Adrenal gland (tissue), 9 donors: ENCODE measurements at regions not wholly inside any gene's neighbourhood (a gene's known extent, or its start where the extent isn't known, plus 50 kb on each side); places are given as distances from the start of the nearest gene placed in this dataset.

Experiments used
- DNase-seq, 7 donors: peaks; one replicate each; pipeline ENCODE4 v3.0.0-alpha.2; 2019 to 2020
- H3K27ac ChIP-seq, 5 donors: fragments of 200-600 bp; sonication (generic) in 4 of 5; 1 replicate in 3 of 5; 2 replicates in 2 of 5; pipeline versions ENCODE4 v1.5.1 to v1.8.0; 2016 to 2020; ENCODE audit warnings: mild to moderate bottlenecking in 1 of 5
- H3K27me3 ChIP-seq: fragments of 200-600 bp; 2 replicates; pipeline ENCODE4 v1.8.0; 2021
- H3K36me3 ChIP-seq, 2 donors: fragments of 200-600 bp; replicated peaks in 1 of 2; 1 replicate in 1 of 2; 2 replicates in 1 of 2; pipeline versions ENCODE4 v1.5.1 to v1.8.0; 2018 to 2022
- H3K4me1 ChIP-seq, 2 donors: fragments of 200-600 bp; replicated peaks in 1 of 2; 1 replicate in 1 of 2; 2 replicates in 1 of 2; pipeline versions ENCODE4 v1.5.1 to v1.8.0; 2018 to 2021
- H3K4me3 ChIP-seq, 4 donors: fragments of 200-600 bp; sonication (generic) in 3 of 4; one replicate each; pipeline ENCODE4 v1.5.1; 2016 to 2018
- H3K9me3 ChIP-seq, 3 donors: fragments of 200-600 bp; sonication (generic) in 1 of 3; replicated peaks in 1 of 3; 1 replicate in 2 of 3; 2 replicates in 1 of 3; pipeline versions ENCODE4 v1.5.1 to v1.8.0; 2016 to 2021
- POLR2A ChIP-seq, 2 donors: fragments of 450-650 bp; IDR thresholded peaks; one replicate each; pipeline ENCODE4 v1.6.1; 2017; ENCODE audit warnings: antibody characterized with exemption in 2 of 2, mild to moderate bottlenecking in 2 of 2, moderate library complexity in 1 of 2
- WGBS, 4 donors: extraction: QIAGEN DNeasy Blood & Tissue Kit in 2 of 4; methylation state at CpG; one replicate each; pipeline versions ENCODE4 v1.1.5 to v1.1.7; 2013 to 2017; 5-methylcytosine and 5-hydroxymethylcytosine counted together
- intact Hi-C, 2 donors: fragments of 100-400 bp; cut with DNase I; formaldehyde crosslinking; loops; one replicate each; pipeline versions ENCODE4 v1.14.1 to v1.15.0; 2022 to 2023
- TF ChIP-seq, protein P1 (sequence below), 6 experiments: fragments of 450-650 bp in 4 of 6; fragments of 200-600 bp in 2 of 6; sonication (generic) in 1 of 6; IDR thresholded peaks; 1 replicate in 5 of 6; 2 replicates in 1 of 6; pipeline versions ENCODE4 v1.5.1 to v1.8.0; 2016 to 2021; ENCODE audit warnings: antibody characterized with exemption in 6 of 6, mild to moderate bottlenecking in 2 of 6, moderate library complexity in 1 of 6
- donor health status: healthy with polysubstance abuse.
- donor health status: Bipolar disorder and iron deficiency.
- donor health status: DM: yes; HTN: yes; CAD: no.
- donor health status: DM: no; HTN: no; CAD: no.
- donor health status: DM: no; HTN: no; CAD: no.

GRCh38 chrX:10288373-10288975, 131.7 kb downstream of the CLCN4 start:
- 69 to 77% (median 73%) methylated on average over 7 of the region's 7 CpGs for WGBS, 4 donors
- DNase-seq, result no peak
- Histone ChIP-seq H3K27me3 (peaks cover 7% of the 10 kb centered on the region), H3K4me1 (no peaks in the 10 kb centered on the region), H3K36me3 (no peaks in the 10 kb centered on the region), H3K9me3 (no peaks in the 10 kb centered on the region), H3K27ac (no peak overlapping the region), H3K4me3 (no peak overlapping the region)
- TF ChIP-seq, protein P1, sequence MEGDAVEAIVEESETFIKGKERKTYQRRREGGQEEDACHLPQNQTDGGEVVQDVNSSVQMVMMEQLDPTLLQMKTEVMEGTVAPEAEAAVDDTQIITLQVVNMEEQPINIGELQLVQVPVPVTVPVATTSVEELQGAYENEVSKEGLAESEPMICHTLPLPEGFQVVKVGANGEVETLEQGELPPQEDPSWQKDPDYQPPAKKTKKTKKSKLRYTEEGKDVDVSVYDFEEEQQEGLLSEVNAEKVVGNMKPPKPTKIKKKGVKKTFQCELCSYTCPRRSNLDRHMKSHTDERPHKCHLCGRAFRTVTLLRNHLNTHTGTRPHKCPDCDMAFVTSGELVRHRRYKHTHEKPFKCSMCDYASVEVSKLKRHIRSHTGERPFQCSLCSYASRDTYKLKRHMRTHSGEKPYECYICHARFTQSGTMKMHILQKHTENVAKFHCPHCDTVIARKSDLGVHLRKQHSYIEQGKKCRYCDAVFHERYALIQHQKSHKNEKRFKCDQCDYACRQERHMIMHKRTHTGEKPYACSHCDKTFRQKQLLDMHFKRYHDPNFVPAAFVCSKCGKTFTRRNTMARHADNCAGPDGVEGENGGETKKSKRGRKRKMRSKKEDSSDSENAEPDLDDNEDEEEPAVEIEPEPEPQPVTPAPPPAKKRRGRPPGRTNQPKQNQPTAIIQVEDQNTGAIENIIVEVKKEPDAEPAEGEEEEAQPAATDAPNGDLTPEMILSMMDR (IDR thresholded peaks at IDR 0.05), result no peak
- no peak for TF ChIP-seq POLR2A (IDR thresholded peaks at IDR 0.05)
- intact Hi-C loops, result no loop called here

DNA sequence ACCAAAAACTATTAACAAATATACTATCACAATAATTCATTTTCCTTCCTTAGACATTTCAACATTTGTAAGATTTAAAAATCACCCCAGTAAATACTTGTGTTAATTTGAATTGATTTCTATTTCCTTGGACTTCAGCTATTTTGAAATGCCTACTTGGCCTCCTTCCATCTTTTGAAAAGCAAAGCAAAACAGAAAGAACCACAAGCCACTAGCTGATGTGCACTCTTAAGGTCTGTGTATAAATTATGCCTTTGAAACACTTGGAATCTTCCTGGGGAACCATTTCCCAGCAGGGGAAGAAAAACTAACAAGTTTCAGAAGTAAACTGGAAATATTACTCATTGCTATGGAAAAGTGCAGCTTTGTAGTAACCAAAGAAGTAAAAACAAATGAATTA, 139.8 kb downstream of the CLCN4 start:
- TF ChIP-seq POLR2A (IDR thresholded peaks at IDR 0.05), result no peak
- TF ChIP-seq, protein P1 (IDR thresholded peaks at IDR 0.05), result no peak
- intact Hi-C loops, result no loop called here

GRCh38 chrX:10310511-10310910, 153.7 kb downstream of the CLCN4 start:
- no peak overlapping the region for H3K27ac ChIP-seq
- WGBS, 4 donors, result 62 to 90% (median 74%) methylated on average over 1 of the region's 1 CpG
- no peak overlapping the region for H3K4me3 ChIP-seq
- H3K9me3 ChIP-seq, result no peaks in the 10 kb centered on the region
- DNase-seq, result no peak
- H3K27me3 ChIP-seq, result no peaks in the 10 kb centered on the region
- no peak for TF ChIP-seq POLR2A (IDR thresholded peaks at IDR 0.05)
- TF ChIP-seq, protein P1 (IDR thresholded peaks at IDR 0.05), result no peak
- no peaks in the 10 kb centered on the region for H3K4me1 ChIP-seq
- intact Hi-C loops, result no loop called here
- no peaks in the 10 kb centered on the region for H3K36me3 ChIP-seq

More for the DNA sequence above, 139.8 kb downstream of the CLCN4 start:
- no peaks in the 10 kb centered on the region for H3K36me3 ChIP-seq
- no peak overlapping the region for H3K27ac ChIP-seq
- no peaks in the 10 kb centered on the region for H3K9me3 ChIP-seq
- H3K4me1 ChIP-seq, result no peaks in the 10 kb centered on the region
- no peak overlapping the region for H3K4me3 ChIP-seq
- H3K27me3 ChIP-seq, result no peaks in the 10 kb centered on the region
- DNase-seq, result no peak

DNA sequence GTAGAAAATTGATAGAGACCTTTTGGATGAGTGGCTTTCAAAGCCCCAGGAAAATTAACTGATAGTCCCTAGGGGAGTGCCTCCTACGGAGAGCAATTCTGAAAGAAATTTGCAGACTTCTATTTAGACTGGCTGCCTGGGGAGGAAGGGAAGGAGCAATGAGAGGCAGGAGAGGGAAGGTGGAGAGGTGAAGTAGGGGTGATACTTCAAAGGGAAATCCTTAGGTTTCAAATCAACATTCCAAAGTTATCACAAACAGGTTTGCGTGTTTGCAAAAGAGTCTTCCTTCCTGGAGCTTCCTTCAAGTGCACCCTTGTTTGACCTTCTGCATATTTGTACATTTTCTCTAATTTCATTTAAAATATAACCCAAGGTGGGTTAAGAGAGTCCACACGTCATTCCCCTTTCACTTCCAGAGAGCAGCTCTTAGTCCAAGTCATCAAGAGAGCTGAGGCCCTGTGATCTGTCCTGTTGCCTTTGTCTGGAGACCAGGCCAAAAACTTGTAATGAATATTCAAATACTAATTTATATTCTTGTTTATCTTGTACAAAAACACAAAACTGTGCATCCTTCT, 157.8 kb downstream of the CLCN4 start:
- DNase-seq, result no peak
- Histone ChIP-seq H3K27ac (no peak overlapping the region), H3K36me3 (no peaks in the 10 kb centered on the region), H3K27me3 (no peaks in the 10 kb centered on the region), H3K4me1 (no peaks in the 10 kb centered on the region), H3K4me3 (no peak overlapping the region), H3K9me3 (no peaks in the 10 kb centered on the region)
- intact Hi-C loops, result no loop called here
- WGBS, 4 donors, result 55 to 85% (median 73%) methylated on average over 3 of the region's 3 CpGs
- TF ChIP-seq POLR2A (IDR thresholded peaks at IDR 0.05), result no peak
- TF ChIP-seq, protein P1 (IDR thresholded peaks at IDR 0.05), result no peak
